Lower leg skin (tissue), 4 donors: ENCODE measurements at regions not wholly inside any gene's neighbourhood (a gene's known extent, or its start where the extent isn't known, plus 50 kb on each side); places are given as distances from the start of the nearest gene placed in this dataset.

Source experiments
- DNase-seq, 2 donors: peaks; one replicate each; pipeline ENCODE4 v3.0.0-alpha.2; 2019; ENCODE audit warnings: low spot score in 2 of 2
- H3K4me3 ChIP-seq: fragments of 200-600 bp; sonication (generic); 2 replicates; pipeline ENCODE4 v1.5.1; 2017; ENCODE audit warnings: mild to moderate bottlenecking, low read depth; ENCODE audit not compliant: poor library complexity, severe bottlenecking
- CTCF ChIP-seq, 3 donors: fragments of 450-650 bp; IDR thresholded peaks; one replicate each; pipeline ENCODE4 v1.5.1; 2016; ENCODE audit warnings: antibody characterized with exemption in 3 of 3, mild to moderate bottlenecking in 3 of 3, moderate library complexity in 2 of 3
- POLR2A ChIP-seq, 2 donors: fragments of 450-650 bp; IDR thresholded peaks; one replicate each; pipeline ENCODE4 v1.6.1; 2016 to 2017; ENCODE audit warnings: antibody characterized with exemption in 2 of 2, mild to moderate bottlenecking in 1 of 2, moderate library complexity in 1 of 2
- WGBS, 2 donors: methylation state at CpG; one replicate each; pipeline ENCODE4 v1.1.5; 2018; 5-methylcytosine and 5-hydroxymethylcytosine counted together
- intact Hi-C: fragments of 100-400 bp; cut with DNase I; formaldehyde crosslinking; loops from one replicate; pipeline ENCODE4 v1.15.0; 2023; ENCODE audit warnings: low total_unique reads

GRCh38 chr10:125554016-125554703 is 128.8 kb downstream of the TEX36 start:
- TF ChIP-seq CTCF (IDR thresholded peaks at IDR 0.05) (no peak), POLR2A (IDR thresholded peaks at IDR 0.05) (no peak)
- no peak overlapping the region for H3K4me3 ChIP-seq
- intact Hi-C loops, result no loop called here
- no peak for DNase-seq
- WGBS, 2 donors, result 86 to 87% methylated on average over 10 of the region's 10 CpGs

GRCh38 chr10:125553091-125553490 is 129.9 kb downstream of the TEX36 start:
- intact Hi-C loops, result no loop called here

DNA sequence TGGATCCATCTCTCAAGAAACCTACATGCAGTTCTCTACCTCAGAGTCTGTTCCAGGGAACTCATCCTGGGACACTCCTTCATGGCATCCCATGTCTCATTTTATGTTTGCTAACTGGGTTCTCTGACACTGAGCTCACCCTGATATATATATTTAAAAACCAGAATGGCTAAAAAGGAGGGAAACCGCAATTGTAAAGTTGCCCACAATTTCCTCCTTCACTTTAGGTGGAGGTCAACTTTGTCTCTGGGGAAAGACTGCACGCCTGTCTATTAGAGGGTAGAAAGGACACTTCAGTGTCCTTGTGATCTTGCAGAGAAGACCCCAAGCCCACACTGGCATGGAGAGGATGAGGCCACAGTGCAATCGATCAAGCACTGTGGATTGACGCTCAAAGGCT is 131.7 kb downstream of the TEX36 start:
- intact Hi-C loops, result no loop called here
- WGBS, 2 donors, result 90 to 93% methylated on average over 4 of the region's 4 CpGs
- DNase-seq, result no peak
- TF ChIP-seq POLR2A (IDR thresholded peaks at IDR 0.05) (no peak), CTCF (IDR thresholded peaks at IDR 0.05) (no peak)
- H3K4me3 ChIP-seq, result no peak overlapping the region

More at GRCh38 chr10:125553091-125553490, 129.9 kb downstream of the TEX36 start:
- DNase-seq, result no peak
- WGBS, 2 donors, result 81 to 88% methylated on average over 2 of the region's 2 CpGs
- TF ChIP-seq POLR2A (IDR thresholded peaks at IDR 0.05), result no peak
- no peak for TF ChIP-seq CTCF (IDR thresholded peaks at IDR 0.05)
- H3K4me3 ChIP-seq, result no peak overlapping the region

DNA sequence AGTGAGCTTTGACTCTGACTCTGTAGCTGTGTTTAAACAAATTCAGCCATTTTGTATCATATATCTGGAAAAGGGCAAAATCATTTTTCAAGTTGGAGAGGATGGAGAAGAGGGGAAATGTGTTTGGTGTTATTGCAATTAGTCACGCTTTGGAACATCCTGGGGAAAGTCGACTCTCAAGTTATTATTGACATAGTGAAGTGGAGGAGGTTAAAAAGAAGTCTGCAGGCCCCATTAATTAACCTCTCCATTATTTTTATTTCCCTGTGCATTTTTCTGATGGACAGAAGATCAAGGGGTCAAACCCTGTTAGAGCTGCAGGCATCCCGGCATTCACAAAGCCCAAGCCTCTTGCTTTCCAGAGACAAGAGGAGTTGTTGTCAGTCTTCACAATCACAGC is 132.6 kb downstream of the TEX36 start:
- TF ChIP-seq POLR2A (IDR thresholded peaks at IDR 0.05) (no peak), CTCF (IDR thresholded peaks at IDR 0.05) (no peak)
- WGBS, 2 donors, result 51 to 61% methylated on average over 3 of the region's 3 CpGs
- intact Hi-C loops, result no loop called here
- no peak overlapping the region for H3K4me3 ChIP-seq
- no peak for DNase-seq

DNA sequence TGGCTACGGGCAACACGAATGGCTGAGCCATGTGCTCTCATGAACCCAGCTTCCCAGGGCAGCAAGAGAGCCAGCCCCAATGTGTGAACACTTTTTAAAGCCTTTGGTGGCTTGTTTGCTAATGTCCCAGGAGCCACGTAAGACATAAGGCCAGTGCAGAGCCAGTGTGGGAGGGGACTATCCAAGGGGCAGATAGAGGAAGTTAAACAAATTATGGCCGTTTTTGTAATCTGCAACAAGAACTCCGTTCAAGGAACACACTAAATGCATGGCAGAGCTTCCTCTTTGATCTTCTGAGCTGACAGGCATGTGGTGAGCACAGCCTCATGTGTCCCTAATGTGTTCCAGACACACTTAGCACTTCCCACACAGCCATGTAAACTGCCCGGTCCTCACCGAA is 133.3 kb downstream of the TEX36 start:
- no peak overlapping the region for H3K4me3 ChIP-seq
- WGBS, 2 donors, result 53 to 57% methylated on average over 7 of the region's 7 CpGs
- intact Hi-C loops, result loop anchor here (5.0 kb wide), 1 partner anchor 2002 kb away; no protein-coding TSS in a partner anchor
- no peak for TF ChIP-seq CTCF (IDR thresholded peaks at IDR 0.05)
- no peak for TF ChIP-seq POLR2A (IDR thresholded peaks at IDR 0.05)
- no peak for DNase-seq

DNA sequence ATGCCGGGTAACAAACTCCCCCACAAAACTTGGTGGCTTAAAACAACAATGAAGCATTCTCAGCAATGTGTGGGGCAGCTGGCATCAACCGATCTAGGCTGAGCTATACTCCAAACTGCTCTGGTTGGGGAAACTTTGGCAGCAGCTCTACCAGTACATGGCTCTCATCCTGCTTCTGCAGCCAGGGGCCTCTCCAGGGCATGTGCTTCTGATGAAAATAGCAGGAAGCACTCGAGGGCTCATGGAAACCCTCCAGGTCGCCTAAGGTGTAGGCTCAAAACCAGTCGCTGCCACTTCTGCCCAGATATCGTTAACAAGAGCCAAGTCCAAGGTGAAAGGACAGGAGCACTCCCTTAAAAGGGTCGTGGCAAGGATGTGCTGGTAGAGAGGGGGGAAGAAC is 134.1 kb downstream of the TEX36 start:
- TF ChIP-seq POLR2A (IDR thresholded peaks at IDR 0.05), result no peak
- TF ChIP-seq CTCF (IDR thresholded peaks at IDR 0.05), result no peak
- no peak overlapping the region for H3K4me3 ChIP-seq
- intact Hi-C loops, result loop anchor here (5.0 kb wide), 1 partner anchor 2002 kb away; no protein-coding TSS in a partner anchor
- DNase-seq, result no peak
- WGBS, 2 donors, result 71 to 77% methylated on average over 6 to 7 of the region's 7 CpGs
